OCI-LY7 (cell line): ENCODE measurements at regions not wholly inside any gene's neighbourhood (a gene's known extent, or its start where the extent isn't known, plus 50 kb on each side); places are given as distances from the start of the nearest gene placed in this dataset.

Source experiments
- BruUV-seq: library from RNA; stranded (reverse); fragments of 400-500 nt; replicated peaks from 2 replicates; lab custom pipeline; 2021; lab: Mats Ljungman, UMichigan
- CTCF ChIA-PET: fragments of 300-600 bp; sonication (Branson Sonifier 250); formaldehyde crosslinking; loops from one replicate; lab custom pipeline; 2022; ENCODE audit warnings: antibody characterized with exemption; ENCODE audit not compliant: unreplicated experiment; lab: Charles Lee
- POLR2A ChIA-PET: fragments of 300-600 bp; sonication (Branson Sonifier 250); formaldehyde crosslinking; loops from one replicate; lab custom pipeline; 2022; ENCODE audit warnings: antibody characterized with exemption; lab: Charles Lee
- DNase-seq: peaks from one replicate; pipeline ENCODE4 v3.0.0-alpha.2; 2015; ENCODE audit warnings: low spot score
- H2AFZ ChIP-seq: fragments of 200-600 bp; sonication (generic), shearing (Covaris generic); 2 replicates; pipeline ENCODE4 v1.6.1; 2014; ENCODE audit warnings: mild to moderate bottlenecking, antibody characterized with exemption, low read length, moderate library complexity
- H3K27ac ChIP-seq: fragments of 200-600 bp; sonication (generic); 2 replicates; pipeline ENCODE4 v1.5.1; 2014; ENCODE audit warnings: mixed run types, low read depth, mild to moderate bottlenecking, moderate library complexity, low read length, inconsistent platforms; ENCODE audit not compliant: poor library complexity, severe bottlenecking
- H3K36me3 ChIP-seq: fragments of 200-600 bp; sonication (generic); 2 replicates; pipeline ENCODE4 v1.6.1; 2014; ENCODE audit warnings: mild to moderate bottlenecking, antibody characterized with exemption, low read length, moderate library complexity, mixed read lengths; ENCODE audit not compliant: insufficient read depth
- H3K4me1 ChIP-seq: fragments of 200-600 bp; sonication (generic); 2 replicates; pipeline ENCODE4 v1.5.1; 2014; ENCODE audit warnings: mild to moderate bottlenecking, low read length; ENCODE audit not compliant: insufficient read depth, poor library complexity, severe bottlenecking
- H3K4me2 ChIP-seq: fragments of 200-600 bp; sonication (generic); 2 replicates; pipeline ENCODE4 v1.6.1; 2014; ENCODE audit warnings: mild to moderate bottlenecking, low read length
- H3K4me3 ChIP-seq: fragments of 200-600 bp; sonication (generic); 2 replicates; pipeline ENCODE4 v1.5.1; 2014; ENCODE audit warnings: mild to moderate bottlenecking, low read depth, low read length; ENCODE audit not compliant: poor library complexity, severe bottlenecking
- H3K79me2 ChIP-seq: fragments of 200-600 bp; sonication (generic); 2 replicates; pipeline ENCODE4 v1.6.1; 2016; ENCODE audit warnings: low read depth, mild to moderate bottlenecking, low read length, moderate library complexity, mixed read lengths; ENCODE audit not compliant: insufficient read depth
- H3K9me2 ChIP-seq: fragments of 200-600 bp; sonication (generic); 2 replicates; pipeline ENCODE4 v1.6.1; 2016; ENCODE audit warnings: mild to moderate bottlenecking, low read length, mixed read lengths; ENCODE audit not compliant: insufficient read depth
- H3K9me3 ChIP-seq: fragments of 200-600 bp; sonication (generic); 2 replicates; pipeline ENCODE4 v1.6.1; 2014; ENCODE audit warnings: mild to moderate bottlenecking, mixed run types, low read length, mixed read lengths
- H4K20me1 ChIP-seq: fragments of 200-600 bp; sonication (generic); 2 replicates; pipeline ENCODE4 v1.6.1; 2014; ENCODE audit warnings: mild to moderate bottlenecking, antibody characterized with exemption, low read length, moderate library complexity, mixed read lengths; ENCODE audit not compliant: insufficient read depth
- EZH2phosphoT487 ChIP-seq: fragments of 200-600 bp; sonication (generic); IDR thresholded peaks from 2 replicates; pipeline ENCODE4 v1.6.1; 2018; ENCODE audit warnings: low read depth, borderline replicate concordance, mild to moderate bottlenecking, mixed run types, antibody characterized with exemption, low read length, moderate library complexity, mixed read lengths
- intact Hi-C: fragments of 100-400 bp; cut with micrococcal nuclease; formaldehyde crosslinking; loops from one replicate; pipeline ENCODE4 v1.10.0; 2022; ENCODE audit not compliant: unreplicated experiment
- TF ChIP-seq, protein P1 (sequence below): fragments of 200-600 bp; sonication (generic); conservative IDR thresholded peaks from 2 replicates; pipeline ENCODE4 v1.5.1; 2014; ENCODE audit warnings: mild to moderate bottlenecking, antibody characterized with exemption, low read length, moderate library complexity, mixed read lengths

GRCh38 chr17:33888455-33888854 is 366.6 kb upstream of the CCL2 start:
- TF ChIP-seq, protein P1, sequence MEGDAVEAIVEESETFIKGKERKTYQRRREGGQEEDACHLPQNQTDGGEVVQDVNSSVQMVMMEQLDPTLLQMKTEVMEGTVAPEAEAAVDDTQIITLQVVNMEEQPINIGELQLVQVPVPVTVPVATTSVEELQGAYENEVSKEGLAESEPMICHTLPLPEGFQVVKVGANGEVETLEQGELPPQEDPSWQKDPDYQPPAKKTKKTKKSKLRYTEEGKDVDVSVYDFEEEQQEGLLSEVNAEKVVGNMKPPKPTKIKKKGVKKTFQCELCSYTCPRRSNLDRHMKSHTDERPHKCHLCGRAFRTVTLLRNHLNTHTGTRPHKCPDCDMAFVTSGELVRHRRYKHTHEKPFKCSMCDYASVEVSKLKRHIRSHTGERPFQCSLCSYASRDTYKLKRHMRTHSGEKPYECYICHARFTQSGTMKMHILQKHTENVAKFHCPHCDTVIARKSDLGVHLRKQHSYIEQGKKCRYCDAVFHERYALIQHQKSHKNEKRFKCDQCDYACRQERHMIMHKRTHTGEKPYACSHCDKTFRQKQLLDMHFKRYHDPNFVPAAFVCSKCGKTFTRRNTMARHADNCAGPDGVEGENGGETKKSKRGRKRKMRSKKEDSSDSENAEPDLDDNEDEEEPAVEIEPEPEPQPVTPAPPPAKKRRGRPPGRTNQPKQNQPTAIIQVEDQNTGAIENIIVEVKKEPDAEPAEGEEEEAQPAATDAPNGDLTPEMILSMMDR: no peak
- TF ChIP-seq EZH2phosphoT487: no peak
- Histone ChIP-seq H3K79me2 (no peaks in the 10 kb centered on the region), H3K4me1 (no peaks in the 10 kb centered on the region), H3K27ac (no peak overlapping the region), H3K9me2 (no peaks in the 10 kb centered on the region), H4K20me1 (no peaks in the 10 kb centered on the region), H2AFZ (no peak overlapping the region), H3K4me2 (no peak overlapping the region), H3K9me3 (no peaks in the 10 kb centered on the region), H3K36me3 (no peaks in the 10 kb centered on the region), H3K4me3 (no peak overlapping the region)
- intact Hi-C loops: no loop called here
- CTCF ChIA-PET: no interaction called here
- no TSS peak for BruUV-seq
- POLR2A ChIA-PET: no interaction called here
- no peak for DNase-seq

GRCh38 chr17:33889040-33889439 is 366.0 kb upstream of the CCL2 start:
- no peak for DNase-seq
- no peaks in the 10 kb centered on the region for H3K9me2 ChIP-seq
- H3K79me2 ChIP-seq: no peaks in the 10 kb centered on the region
- BruUV-seq: no TSS peak
- H2AFZ ChIP-seq: no peak overlapping the region
- intact Hi-C loops: no loop called here
- H3K4me2 ChIP-seq: no peak overlapping the region
- H3K4me1 ChIP-seq: no peaks in the 10 kb centered on the region
- H3K36me3 ChIP-seq: no peaks in the 10 kb centered on the region
- ChIA-PET CTCF (no interaction called here), POLR2A (no interaction called here)
- no peak for TF ChIP-seq EZH2phosphoT487
- TF ChIP-seq, protein P1: no peak
- no peaks in the 10 kb centered on the region for H3K9me3 ChIP-seq
- H3K27ac ChIP-seq: no peak overlapping the region
- no peak overlapping the region for H3K4me3 ChIP-seq
- no peaks in the 10 kb centered on the region for H4K20me1 ChIP-seq

GRCh38 chr17:33889766-33890165 is 365.3 kb upstream of the CCL2 start:
- Histone ChIP-seq H2AFZ (no peak overlapping the region), H3K27ac (no peak overlapping the region), H3K9me3 (no peaks in the 10 kb centered on the region), H3K4me2 (no peak overlapping the region), H3K4me3 (no peak overlapping the region), H3K79me2 (no peaks in the 10 kb centered on the region), H3K36me3 (no peaks in the 10 kb centered on the region), H3K4me1 (no peaks in the 10 kb centered on the region), H4K20me1 (no peaks in the 10 kb centered on the region), H3K9me2 (no peaks in the 10 kb centered on the region)
- CTCF ChIA-PET: no interaction called here
- intact Hi-C loops: no loop called here
- no peak for DNase-seq
- BruUV-seq: no TSS peak
- POLR2A ChIA-PET: no interaction called here
- TF ChIP-seq, protein P1: no peak
- TF ChIP-seq EZH2phosphoT487: no peak
